ENCODE measurements at regions not wholly inside any gene's neighbourhood (a gene's known extent, or its start where the extent isn't known, plus 50 kb on each side); places are given as distances from the start of the nearest gene placed in this dataset.
"Not testable (repeated sequence)": the region's sequence is repeated elsewhere in the genome, so short reads cannot be mapped to it uniquely, and the experiment has no call there.

- SMC1A ChIA-PET (ENCODE audit: uncharacterized antibody, unreplicated experiment); H3K4me3 ChIP-seq; H3K27ac ChIP-seq (ENCODE audit: control insufficient read depth, insufficient read depth); H3K36me3 ChIP-seq (ENCODE audit: control insufficient read depth in 2 of 2, insufficient read depth in 2 of 2, low read length in 1 of 2); H3K9ac ChIP-seq (ENCODE audit: control insufficient read depth, insufficient read depth, low read length); H3K27me3 ChIP-seq (replicated peaks in 1 of 2; ENCODE audit: control insufficient read depth in 2 of 2, insufficient read depth in 2 of 2, low read length in 1 of 2); intact Hi-C loops (cut with micrococcal nuclease; ENCODE audit: unreplicated experiment); H3K4me1 ChIP-seq (ENCODE audit: control insufficient read depth, insufficient read depth, low read length); DNase-seq (ENCODE audit: low read depth, low spot score); CTCF ChIA-PET; FAIRE-seq; in situ Hi-C loops (cut with MboI); RAD21 ChIA-PET (ENCODE audit: unreplicated experiment); H2AFZ ChIP-seq (ENCODE audit: control insufficient read depth, low read depth, low read length); POLR2A ChIA-PET; H3K4me2 ChIP-seq (ENCODE audit: control insufficient read depth, insufficient read depth); H3K79me2 ChIP-seq (ENCODE audit: control insufficient read depth, insufficient read depth, low read length); H4K20me1 ChIP-seq (ENCODE audit: control insufficient read depth, insufficient read depth); BruUV-seq (replicated peaks); H3K9me3 ChIP-seq (replicated peaks; ENCODE audit: control insufficient read depth, insufficient read depth, low read length): not testable (repeated sequence)
- WGBS (ENCODE audit: insufficient coverage, insufficient replicate concordance, low lambda C conversion rate, missing lambda C conversion rate) = 2% methylated on average over 23 of the region's 30 CpGs
- peak; percentile 96 for ATAC-seq
- peak; percentile 80; the same call in 1 of the 2 replicates for TF ChIP-seq TARDBP (IDR thresholded peaks at IDR 0.05; ENCODE audit: borderline replicate concordance)
- peak; percentile 87 for TF ChIP-seq POLR2AphosphoS5 (IDR thresholded peaks at IDR 0.05; ENCODE audit: low read length)
- peak; percentile 93 for TF ChIP-seq SMAD5 (IDR thresholded peaks at IDR 0.05; ENCODE audit: low read depth)
- TF ChIP-seq CBFB (IDR thresholded peaks at IDR 0.05; ENCODE audit: low read depth) = peak; percentile 86
- peak; percentile 33; the same call in 1 of the 2 replicates for TF ChIP-seq POLR2A (IDR thresholded peaks at IDR 0.05; ENCODE audit: low read depth, low read length)
- TF ChIP-seq ZNF687 (IDR thresholded peaks at IDR 0.05) = peak; percentile 64; the same call in 1 of the 2 replicates
- 0 out of 2 replicates have a peak, but pooled peaks have one; percentile 25 for TF ChIP-seq RELB (IDR thresholded peaks at IDR 0.05; ENCODE audit: low read depth)
- TF ChIP-seq SMAD1 (IDR thresholded peaks at IDR 0.05; ENCODE audit: low read depth, partially characterized antibody) = peak; percentile 87
- TF ChIP-seq NBN (IDR thresholded peaks at IDR 0.05) = 0 out of 2 replicates have a peak, but pooled peaks have one; percentile 31
- peak; percentile 84 for TF ChIP-seq PRDM15 (CRISPR knock-in tag; IDR thresholded peaks at IDR 0.05)
- TF ChIP-seq PML (IDR thresholded peaks at IDR 0.05; ENCODE audit: low read length) = peak; percentile 55; the same call in 1 of the 2 replicates
- TF ChIP-seq BACH1 (IDR thresholded peaks at IDR 0.05; ENCODE audit: borderline replicate concordance) = peak; percentile 72; the same call in 1 of the 2 replicates
- TF ChIP-seq BCL11A (IDR thresholded peaks at IDR 0.05; ENCODE audit: low read depth, low read length) = 0 out of 2 replicates have a peak, but pooled peaks have one; percentile 6
- TF ChIP-seq IKZF2 (IDR thresholded peaks at IDR 0.05) = peak; percentile 58 to 59
- peak; percentile 95 for TF ChIP-seq ZBED1 (IDR thresholded peaks at IDR 0.05; ENCODE audit: borderline replicate concordance)
Observed at GRCh38 chr1:120354618-120355184, 60.1 kb upstream of the NBPF8 start.
